Suprapubic skin (tissue), 4 donors: ENCODE measurements at regions not wholly inside any gene's neighbourhood (a gene's known extent, or its start where the extent isn't known, plus 50 kb on each side); places are given as distances from the start of the nearest gene placed in this dataset.

ENCODE experiments used
- DNase-seq, 2 donors: peaks; one replicate each; pipeline ENCODE4 v3.0.0-alpha.2; 2019; ENCODE audit warnings: low spot score in 2 of 2
- H3K27ac ChIP-seq: fragments of 200-600 bp; sonication (generic); one replicate; pipeline ENCODE4 v1.5.1; 2019
- H3K27me3 ChIP-seq: fragments of 200-600 bp; sonication (generic); one replicate; pipeline ENCODE4 v1.5.1; 2019
- H3K36me3 ChIP-seq: fragments of 200-600 bp; sonication (generic); one replicate; pipeline ENCODE4 v1.5.1; 2019
- H3K4me1 ChIP-seq: fragments of 200-600 bp; sonication (generic); one replicate; pipeline ENCODE4 v1.5.1; 2019
- H3K4me3 ChIP-seq: fragments of 200-600 bp; sonication (generic); one replicate; pipeline ENCODE4 v1.5.1; 2019; ENCODE audit warnings: mild to moderate bottlenecking
- H3K9me3 ChIP-seq: fragments of 200-600 bp; sonication (generic); one replicate; pipeline ENCODE4 v1.5.1; 2019
- CTCF ChIP-seq, 2 donors: fragments of 200-600 bp in 1 of 2; fragments of 450-650 bp in 1 of 2; sonication (generic) in 1 of 2; IDR thresholded peaks; one replicate each; pipeline ENCODE4 v1.5.1; 2016 to 2019; ENCODE audit warnings: antibody characterized with exemption in 2 of 2, mild to moderate bottlenecking in 1 of 2, moderate library complexity in 1 of 2
- EP300 ChIP-seq: sonication (generic); formaldehyde crosslinking; IDR thresholded peaks from one replicate; pipeline ENCODE4 v1.6.1; 2017; ENCODE audit warnings: antibody characterized with exemption
- POLR2A ChIP-seq, 2 donors: fragments of 450-650 bp; IDR thresholded peaks; one replicate each; pipeline ENCODE4 v1.6.1; 2017; ENCODE audit warnings: antibody characterized with exemption in 2 of 2, mild to moderate bottlenecking in 2 of 2, moderate library complexity in 2 of 2
- POLR2AphosphoS5 ChIP-seq, 3 donors: sonication (generic); formaldehyde crosslinking; IDR thresholded peaks; one replicate each; pipeline ENCODE4 v1.6.1; 2017; ENCODE audit warnings: antibody characterized with exemption in 3 of 3
- WGBS: methylation state at CpG from one replicate; pipeline ENCODE4 v1.1.5; 2018; 5-methylcytosine and 5-hydroxymethylcytosine counted together

GRCh38 chr3:43959498-43960447 lies 269.0 kb downstream of the ABHD5 start:
- no peaks in the 10 kb centered on the region for H3K4me1 ChIP-seq
- peaks cover 8% of the 10 kb centered on the region for H3K27me3 ChIP-seq
- TF ChIP-seq CTCF (IDR thresholded peaks at IDR 0.05): no peak
- no peak for TF ChIP-seq POLR2AphosphoS5 (IDR thresholded peaks at IDR 0.05)
- TF ChIP-seq POLR2A (IDR thresholded peaks at IDR 0.05): no peak
- no peak for TF ChIP-seq EP300
- H3K27ac ChIP-seq: no peak overlapping the region
- no peak overlapping the region for H3K4me3 ChIP-seq
- H3K36me3 ChIP-seq: no peaks in the 10 kb centered on the region
- 53% methylated on average over 7 of the region's 10 CpGs for WGBS
- H3K9me3 ChIP-seq: no peaks in the 10 kb centered on the region
- no peak for DNase-seq

GRCh38 chr3:43960448-43960840 lies 269.7 kb downstream of the ABHD5 start:
- no peak overlapping the region for H3K27ac ChIP-seq
- no peak for DNase-seq
- peaks cover 8% of the 10 kb centered on the region for H3K27me3 ChIP-seq
- 60% methylated on average over 3 of the region's 3 CpGs for WGBS
- no peak overlapping the region for H3K4me3 ChIP-seq
- no peaks in the 10 kb centered on the region for H3K4me1 ChIP-seq
- no peaks in the 10 kb centered on the region for H3K36me3 ChIP-seq
- H3K9me3 ChIP-seq: no peaks in the 10 kb centered on the region
- TF ChIP-seq POLR2A (IDR thresholded peaks at IDR 0.05) (no peak), EP300 (no peak), CTCF (IDR thresholded peaks at IDR 0.05) (no peak), POLR2AphosphoS5 (IDR thresholded peaks at IDR 0.05) (no peak)

DNA sequence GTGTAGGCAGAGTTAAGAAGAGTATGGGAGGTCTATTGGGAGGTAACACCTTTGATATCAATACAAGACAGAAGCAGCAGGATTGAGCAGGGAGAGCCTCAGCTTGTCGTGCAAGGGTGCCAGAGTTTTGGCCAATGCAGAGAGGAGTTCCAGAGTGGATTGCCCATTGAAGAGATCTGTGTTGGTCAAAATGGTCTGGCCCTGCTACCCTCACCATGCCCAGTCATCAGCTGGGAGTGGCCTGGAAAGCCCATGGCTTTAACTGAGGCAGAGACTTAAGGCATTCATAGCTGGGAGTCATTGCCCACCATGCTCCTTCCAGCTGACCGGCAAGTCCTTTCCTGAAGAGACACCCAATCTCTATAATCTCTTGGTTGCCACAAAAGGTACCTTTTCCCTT lies 271.3 kb downstream of the ABHD5 start:
- Histone ChIP-seq H3K27ac (no peak overlapping the region), H3K4me1 (no peaks in the 10 kb centered on the region), H3K36me3 (no peaks in the 10 kb centered on the region), H3K9me3 (no peaks in the 10 kb centered on the region), H3K4me3 (no peak overlapping the region), H3K27me3 (peaks cover 3% of the 10 kb centered on the region)
- no peak for DNase-seq
- no peak for TF ChIP-seq CTCF (IDR thresholded peaks at IDR 0.05)
- TF ChIP-seq POLR2A (IDR thresholded peaks at IDR 0.05): no peak
- TF ChIP-seq EP300: no peak
- no peak for TF ChIP-seq POLR2AphosphoS5 (IDR thresholded peaks at IDR 0.05)
- 73% methylated on average over 2 of the region's 2 CpGs for WGBS

- no peak for DNase-seq
- Histone ChIP-seq H3K9me3 (no peaks in the 10 kb centered on the region), H3K4me3 (no peak overlapping the region), H3K4me1 (no peaks in the 10 kb centered on the region), H3K36me3 (no peaks in the 10 kb centered on the region), H3K27ac (no peak overlapping the region), H3K27me3 (no peaks in the 10 kb centered on the region)
- 72% methylated on average over 5 of the region's 5 CpGs for whole genome bisulfite sequencing
- TF ChIP-seq POLR2A (IDR thresholded peaks at IDR 0.05) (no peak), CTCF (IDR thresholded peaks at IDR 0.05) (no peak), EP300 (no peak), POLR2AphosphoS5 (IDR thresholded peaks at IDR 0.05) (no peak)
Observed at GRCh38 chr3:43963208-43963607, 272.5 kb downstream of the ABHD5 start.

- no peak overlapping the region for H3K27ac ChIP-seq
- no peaks in the 10 kb centered on the region for H3K9me3 ChIP-seq
- TF ChIP-seq CTCF (IDR thresholded peaks at IDR 0.05): no peak
- no peak for TF ChIP-seq POLR2A (IDR thresholded peaks at IDR 0.05)
- no peak for TF ChIP-seq POLR2AphosphoS5 (IDR thresholded peaks at IDR 0.05)
- TF ChIP-seq EP300: no peak
- no peak for DNase-seq
- no peaks in the 10 kb centered on the region for H3K4me1 ChIP-seq
- no peak overlapping the region for H3K4me3 ChIP-seq
- no peaks in the 10 kb centered on the region for H3K36me3 ChIP-seq
- WGBS: 70% methylated on average over 1 of the region's 1 CpG
- H3K27me3 ChIP-seq: no peaks in the 10 kb centered on the region
Observed at GRCh38 chr3:43964640-43965039, 273.9 kb downstream of the ABHD5 start.
